ENCODE measurements at regions not wholly inside any gene's neighbourhood (a gene's known extent, or its start where the extent isn't known, plus 50 kb on each side); places are given as distances from the start of the nearest gene placed in this dataset.

GRCh38 chr3:27590437-27591298 lies 106.5 kb upstream of the SLC4A7 start:
- H3K9me3 ChIP-seq (ENCODE audit: low read depth): no peaks in the 10 kb centered on the region
- H3K4me1 ChIP-seq (ENCODE audit: low read depth): no peaks in the 10 kb centered on the region
- DNase-seq (ENCODE audit: low read depth in 1 of 2, low spot score in 1 of 2): peak in 1 of 2 donors; percentile 74
- no peaks in the 10 kb centered on the region for H3K27me3 ChIP-seq
- no peak overlapping the region for H3K4me3 ChIP-seq
- H3K36me3 ChIP-seq: no peaks in the 10 kb centered on the region
- no peak for TF ChIP-seq CTCF (IDR thresholded peaks at IDR 0.05; ENCODE audit: low read depth, low read length)
- H3K27ac ChIP-seq: no peak overlapping the region

GRCh38 chr3:27589795-27590194 lies 105.6 kb upstream of the SLC4A7 start:
- no peak overlapping the region for H3K4me3 ChIP-seq

GRCh38 chr3:27585429-27585828 lies 101.2 kb upstream of the SLC4A7 start:
- H3K36me3 ChIP-seq: no peaks in the 10 kb centered on the region
- H3K4me1 ChIP-seq (ENCODE audit: low read depth): no peaks in the 10 kb centered on the region
- no peaks in the 10 kb centered on the region for H3K9me3 ChIP-seq (ENCODE audit: low read depth)
- H3K27me3 ChIP-seq: no peaks in the 10 kb centered on the region
- no peak for TF ChIP-seq CTCF (IDR thresholded peaks at IDR 0.05; ENCODE audit: low read depth, low read length)
- no peak for DNase-seq (ENCODE audit: low read depth in 1 of 2, low spot score in 1 of 2)
- H3K4me3 ChIP-seq: no peak overlapping the region
- H3K27ac ChIP-seq: no peak overlapping the region

More at GRCh38 chr3:27589795-27590194, 105.6 kb upstream of the SLC4A7 start:
- Histone ChIP-seq H3K27ac (no peak overlapping the region), H3K36me3 (no peaks in the 10 kb centered on the region), H3K27me3 (no peaks in the 10 kb centered on the region), H3K9me3 (ENCODE audit: low read depth) (no peaks in the 10 kb centered on the region), H3K4me1 (ENCODE audit: low read depth) (no peaks in the 10 kb centered on the region)
- no peak for TF ChIP-seq CTCF (IDR thresholded peaks at IDR 0.05; ENCODE audit: low read depth, low read length)
- DNase-seq (ENCODE audit: low read depth in 1 of 2, low spot score in 1 of 2): peak in 1 of 2 donors; percentile 52

GRCh38 chr3:27584874-27585273 lies 100.7 kb upstream of the SLC4A7 start:
- TF ChIP-seq CTCF (IDR thresholded peaks at IDR 0.05; ENCODE audit: low read depth, low read length): no peak
- H3K4me1 ChIP-seq (ENCODE audit: low read depth): no peaks in the 10 kb centered on the region
- no peak overlapping the region for H3K4me3 ChIP-seq
- H3K36me3 ChIP-seq: no peaks in the 10 kb centered on the region
- no peaks in the 10 kb centered on the region for H3K9me3 ChIP-seq (ENCODE audit: low read depth)
- H3K27ac ChIP-seq: no peak overlapping the region
- no peak for DNase-seq (ENCODE audit: low read depth in 1 of 2, low spot score in 1 of 2)
- H3K27me3 ChIP-seq: no peaks in the 10 kb centered on the region

- TF ChIP-seq CTCF (IDR thresholded peaks at IDR 0.05; ENCODE audit: low read depth, low read length): no peak
- no peak overlapping the region for H3K4me3 ChIP-seq
- no peak for DNase-seq (ENCODE audit: low read depth in 1 of 2, low spot score in 1 of 2)
- no peaks in the 10 kb centered on the region for H3K9me3 ChIP-seq (ENCODE audit: low read depth)
- H3K27ac ChIP-seq: no peak overlapping the region
- no peaks in the 10 kb centered on the region for H3K4me1 ChIP-seq (ENCODE audit: low read depth)
- no peaks in the 10 kb centered on the region for H3K27me3 ChIP-seq
- H3K36me3 ChIP-seq: no peaks in the 10 kb centered on the region
Observed at GRCh38 chr3:27581852-27582251, 97.7 kb upstream of the SLC4A7 start.

All from cardiac muscle cell (in vitro differentiated cells and primary cell).